Liver (tissue), 8 donors: ENCODE measurements at regions not wholly inside any gene's neighbourhood (a gene's known extent, or its start where the extent isn't known, plus 50 kb on each side); places are given as distances from the start of the nearest gene placed in this dataset.

ENCODE experiments used
- DNase-seq: peaks from one replicate; pipeline ENCODE4 v3.0.0-alpha.2; 2017; ENCODE audit warnings: low spot score
- H3K27ac ChIP-seq, 2 donors: one replicate each; pipeline ENCODE4 v1.7.0; 2013; ENCODE audit warnings: inconsistent platforms in 2 of 2, low read length in 2 of 2, control low read depth in 1 of 2, low read depth in 1 of 2, mild to moderate bottlenecking in 1 of 2
- H3K27me3 ChIP-seq, 4 donors: one replicate each; pipeline versions ENCODE4 v1.6.1 to v1.7.0; 2013; ENCODE audit warnings: low read length in 3 of 4, inconsistent platforms in 1 of 4, mild to moderate bottlenecking in 1 of 4, moderate library complexity in 1 of 4; ENCODE audit not compliant: control insufficient read depth in 4 of 4, insufficient read depth in 4 of 4
- H3K36me3 ChIP-seq, 4 donors: one replicate each; pipeline versions ENCODE4 v1.6.1 to v1.7.0; 2013; ENCODE audit warnings: low read length in 3 of 4, mild to moderate bottlenecking in 3 of 4, low read depth in 1 of 4, moderate library complexity in 1 of 4; ENCODE audit not compliant: control insufficient read depth in 4 of 4, insufficient read depth in 3 of 4
- H3K4me1 ChIP-seq, 4 donors: one replicate each; pipeline versions ENCODE4 v1.6.1 to v1.7.0; 2013; ENCODE audit warnings: low read length in 3 of 4, mild to moderate bottlenecking in 3 of 4, moderate library complexity in 1 of 4; ENCODE audit not compliant: control insufficient read depth in 4 of 4, insufficient read depth in 4 of 4
- H3K4me3 ChIP-seq, 3 donors: one replicate each; pipeline versions ENCODE4 v1.6.1 to v1.7.0; 2013; ENCODE audit warnings: low read length in 3 of 3, control low read depth in 1 of 3, low read depth in 1 of 3, mild to moderate bottlenecking in 1 of 3
- H3K9ac ChIP-seq, 2 donors: one replicate each; pipeline ENCODE4 v1.7.0; 2013; ENCODE audit warnings: low read length in 2 of 2, mild to moderate bottlenecking in 2 of 2, moderate library complexity in 2 of 2, control low read depth in 1 of 2, low read depth in 1 of 2
- H3K9me3 ChIP-seq, 4 donors: one replicate each; pipeline versions ENCODE4 v1.6.1 to v1.7.0; 2013; ENCODE audit warnings: low read length in 3 of 4; ENCODE audit not compliant: control insufficient read depth in 4 of 4
- EGR1 ChIP-seq, 2 donors: IDR thresholded peaks; 2 replicates each; pipeline ENCODE4 v1.6.1; 2016 to 2018; ENCODE audit warnings: antibody characterized with exemption in 2 of 2, low read depth in 2 of 2
- FOXA1 ChIP-seq: IDR thresholded peaks from 2 replicates; pipeline ENCODE4 v1.6.1; 2016; ENCODE audit warnings: antibody characterized with exemption
- FOXA2 ChIP-seq: IDR thresholded peaks from 2 replicates; pipeline ENCODE4 v1.6.1; 2016; ENCODE audit warnings: antibody characterized with exemption
- GABPA ChIP-seq, 2 donors: IDR thresholded peaks in 1 of 2; conservative IDR thresholded peaks in 1 of 2; 2 replicates each; pipeline ENCODE4 v1.6.1; 2016; ENCODE audit warnings: antibody characterized with exemption in 2 of 2, mild to moderate bottlenecking in 1 of 2, moderate library complexity in 1 of 2
- HNF4A ChIP-seq, 2 donors: conservative IDR thresholded peaks; 2 replicates each; pipeline ENCODE4 v1.6.1; 2016; ENCODE audit warnings: antibody characterized with exemption in 2 of 2, mild to moderate bottlenecking in 2 of 2
- HNF4G ChIP-seq: IDR thresholded peaks from 2 replicates; pipeline ENCODE4 v1.6.1; 2016; ENCODE audit warnings: antibody characterized with exemption
- NR2F2 ChIP-seq: IDR thresholded peaks from 2 replicates; pipeline ENCODE4 v1.6.1; 2016; ENCODE audit warnings: antibody characterized with exemption
- RAD21 ChIP-seq, 2 donors: IDR thresholded peaks; 2 replicates each; pipeline ENCODE4 v1.6.1; 2016; ENCODE audit warnings: antibody characterized with exemption in 2 of 2, mild to moderate bottlenecking in 2 of 2
- RXRA ChIP-seq, 2 donors: IDR thresholded peaks; 2 replicates each; pipeline ENCODE4 v1.6.1; 2017 to 2018; ENCODE audit warnings: antibody characterized with exemption in 2 of 2, mild to moderate bottlenecking in 1 of 2
- SP1 ChIP-seq: IDR thresholded peaks from 2 replicates; pipeline ENCODE4 v1.6.1; 2018; ENCODE audit warnings: antibody characterized with exemption, mild to moderate bottlenecking
- TAF1 ChIP-seq: conservative IDR thresholded peaks from 2 replicates; pipeline ENCODE4 v1.6.1; 2016; ENCODE audit warnings: antibody characterized with exemption, mild to moderate bottlenecking
- YY1 ChIP-seq: IDR thresholded peaks from 2 replicates; pipeline ENCODE4 v1.6.1; 2016; ENCODE audit warnings: antibody characterized with exemption, mild to moderate bottlenecking
- WGBS: extraction: QIAGEN DNeasy Blood & Tissue Kit; methylation state at CpG from one replicate; pipeline ENCODE4 v1.1.7; 2013; 5-methylcytosine and 5-hydroxymethylcytosine counted together
- TF ChIP-seq, protein P1 (sequence below): fragments of 150-350 bp; IDR thresholded peaks from 2 replicates; pipeline ENCODE4 v1.5.1; 2017; ENCODE audit warnings: improper control_type of control experiment, low read depth, low read length; ENCODE audit not compliant: missing input control
- TF ChIP-seq, protein P2 (sequence below): IDR thresholded peaks from 2 replicates; pipeline ENCODE4 v1.6.1; 2016; ENCODE audit warnings: antibody characterized with exemption
- TF ChIP-seq, protein P3 (sequence below): IDR thresholded peaks from 2 replicates; pipeline ENCODE4 v1.6.1; 2016; ENCODE audit warnings: antibody characterized with exemption
- donor health status: healthy.
- donor health status: healthy.
- donor health status: healthy.
- donor health status: healthy.
- donor health status: healthy.

DNA sequence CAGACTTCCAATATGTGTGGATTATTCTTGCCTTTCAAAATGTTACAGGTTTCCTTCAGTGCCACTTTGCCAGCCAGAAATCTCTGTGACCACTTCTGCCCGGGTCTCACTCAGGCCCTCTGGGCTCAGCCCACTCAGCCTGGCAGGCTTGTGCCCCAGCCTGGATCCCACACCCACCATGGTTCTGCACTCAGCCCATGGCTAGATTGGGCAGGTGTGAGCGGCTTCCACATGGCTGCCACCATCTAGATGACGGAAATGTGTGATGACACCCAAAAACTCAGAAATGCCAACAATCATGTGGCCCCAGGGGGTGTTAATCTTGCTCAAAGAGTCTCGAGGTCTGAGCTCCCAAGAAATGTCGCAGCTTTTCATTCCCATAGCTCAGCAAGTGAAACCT is 1097.5 kb upstream of the SLC39A10 start (continued):
- TF ChIP-seq, protein P1, sequence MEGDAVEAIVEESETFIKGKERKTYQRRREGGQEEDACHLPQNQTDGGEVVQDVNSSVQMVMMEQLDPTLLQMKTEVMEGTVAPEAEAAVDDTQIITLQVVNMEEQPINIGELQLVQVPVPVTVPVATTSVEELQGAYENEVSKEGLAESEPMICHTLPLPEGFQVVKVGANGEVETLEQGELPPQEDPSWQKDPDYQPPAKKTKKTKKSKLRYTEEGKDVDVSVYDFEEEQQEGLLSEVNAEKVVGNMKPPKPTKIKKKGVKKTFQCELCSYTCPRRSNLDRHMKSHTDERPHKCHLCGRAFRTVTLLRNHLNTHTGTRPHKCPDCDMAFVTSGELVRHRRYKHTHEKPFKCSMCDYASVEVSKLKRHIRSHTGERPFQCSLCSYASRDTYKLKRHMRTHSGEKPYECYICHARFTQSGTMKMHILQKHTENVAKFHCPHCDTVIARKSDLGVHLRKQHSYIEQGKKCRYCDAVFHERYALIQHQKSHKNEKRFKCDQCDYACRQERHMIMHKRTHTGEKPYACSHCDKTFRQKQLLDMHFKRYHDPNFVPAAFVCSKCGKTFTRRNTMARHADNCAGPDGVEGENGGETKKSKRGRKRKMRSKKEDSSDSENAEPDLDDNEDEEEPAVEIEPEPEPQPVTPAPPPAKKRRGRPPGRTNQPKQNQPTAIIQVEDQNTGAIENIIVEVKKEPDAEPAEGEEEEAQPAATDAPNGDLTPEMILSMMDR: no peak
- TF ChIP-seq FOXA2 (no peak), SP1 (no peak), TAF1 (no peak), FOXA1 (no peak), NR2F2 (no peak), RXRA (IDR thresholded peaks at IDR 0.05) (no peak), HNF4G (no peak), EGR1 (IDR thresholded peaks at IDR 0.05; ENCODE audit: low read depth in 2 of 2) (no peak)
- TF ChIP-seq, protein P2, sequence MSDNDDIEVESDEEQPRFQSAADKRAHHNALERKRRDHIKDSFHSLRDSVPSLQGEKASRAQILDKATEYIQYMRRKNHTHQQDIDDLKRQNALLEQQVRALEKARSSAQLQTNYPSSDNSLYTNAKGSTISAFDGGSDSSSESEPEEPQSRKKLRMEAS: no peak
- TF ChIP-seq, protein P3, sequence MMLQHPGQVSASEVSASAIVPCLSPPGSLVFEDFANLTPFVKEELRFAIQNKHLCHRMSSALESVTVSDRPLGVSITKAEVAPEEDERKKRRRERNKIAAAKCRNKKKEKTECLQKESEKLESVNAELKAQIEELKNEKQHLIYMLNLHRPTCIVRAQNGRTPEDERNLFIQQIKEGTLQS: no peak

DNA sequence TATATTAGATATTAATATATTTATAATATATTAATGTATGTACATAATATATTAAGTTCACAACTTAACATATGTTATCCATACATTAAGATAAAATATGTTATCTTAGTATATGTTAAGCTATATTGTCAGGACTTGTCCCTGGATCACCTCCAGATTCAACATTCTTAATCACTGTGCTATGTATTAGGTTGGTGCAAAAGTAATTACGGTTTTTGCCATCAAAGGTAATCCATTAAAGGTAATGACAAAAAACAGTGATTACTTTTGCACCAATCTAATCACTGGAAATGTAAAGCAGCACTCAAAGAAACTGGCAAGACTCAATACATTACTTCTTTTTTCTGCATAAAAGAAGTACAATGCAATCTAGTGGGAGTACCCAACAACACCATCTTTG is 1099.0 kb upstream of the SLC39A10 start:
- no peaks in the 10 kb centered on the region for H3K36me3 ChIP-seq
- 88% methylated on average over 1 of the region's 1 CpG for WGBS
- H3K9ac ChIP-seq: no peak overlapping the region
- H3K4me1 ChIP-seq: no peaks in the 10 kb centered on the region
- TF ChIP-seq FOXA1: no peak
- H3K27me3 ChIP-seq: no peaks in the 10 kb centered on the region
- no peak overlapping the region for H3K4me3 ChIP-seq
- H3K27ac ChIP-seq: no peak overlapping the region
- peaks cover 0 to 2% (median 0%) of the 10 kb centered on the region in 4 donors for H3K9me3 ChIP-seq
- DNase-seq: no peak

DNA sequence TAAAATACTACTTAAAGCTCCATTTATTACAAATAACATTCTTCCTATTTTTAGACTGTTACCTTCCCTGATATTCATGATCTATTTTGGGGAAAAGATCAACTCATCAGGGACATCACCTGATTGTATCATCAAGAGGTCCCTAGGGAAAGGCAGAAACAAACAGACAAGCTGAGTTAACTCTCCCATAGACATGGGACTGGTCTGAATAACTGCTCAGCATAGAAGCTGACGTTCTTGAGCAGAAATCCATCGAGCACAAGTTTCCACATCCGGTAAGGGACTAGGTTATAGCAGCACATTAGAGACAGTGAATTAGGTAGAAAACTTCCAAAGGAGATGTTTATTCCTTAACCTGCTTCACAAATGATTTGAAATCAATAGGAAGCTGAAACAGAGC is 1100.4 kb upstream of the SLC39A10 start:
- WGBS: 74% methylated on average over 3 of the region's 3 CpGs
- Histone ChIP-seq H3K9me3 (peaks cover 0 to 2% (median 0%) of the 10 kb centered on the region in 4 donors), H3K27me3 (no peaks in the 10 kb centered on the region), H3K9ac (no peak overlapping the region), H3K36me3 (no peaks in the 10 kb centered on the region), H3K4me3 (no peak overlapping the region), H3K4me1 (no peaks in the 10 kb centered on the region), H3K27ac (no peak overlapping the region)
- DNase-seq: no peak
- TF ChIP-seq TAF1 (no peak), RAD21 (IDR thresholded peaks at IDR 0.05) (no peak), RXRA (IDR thresholded peaks at IDR 0.05) (no peak), GABPA (IDR thresholded peaks at IDR 0.05 in 1 of 2, conservative IDR thresholded peaks at IDR 0.05 in 1 of 2) (no peak), HNF4G (no peak), EGR1 (IDR thresholded peaks at IDR 0.05; ENCODE audit: low read depth in 2 of 2) (no peak), YY1 (no peak), SP1 (no peak), HNF4A (conservative IDR thresholded peaks at IDR 0.05) (no peak), NR2F2 (no peak)
- TF ChIP-seq, protein P2: no peak
- TF ChIP-seq, protein P1: no peak
- TF ChIP-seq, protein P3: no peak
